Karpas-422 (cell line): ENCODE measurements at regions not wholly inside any gene's neighbourhood (a gene's known extent, or its start where the extent isn't known, plus 50 kb on each side); places are given as distances from the start of the nearest gene placed in this dataset.

Experiments
- DNase-seq: peaks from one replicate; pipeline ENCODE4 v3.0.0-alpha.2; 2015
- H2AFZ ChIP-seq: fragments of 200-600 bp; sonication (generic); 2 replicates; pipeline ENCODE4 v1.6.1; 2014; ENCODE audit warnings: antibody characterized with exemption, low read length, mixed read lengths
- H3K27ac ChIP-seq: fragments of 200-600 bp; sonication (generic); 2 replicates; pipeline ENCODE4 v1.5.1; 2014; ENCODE audit warnings: mild to moderate bottlenecking, low read length, moderate library complexity
- H3K27me3 ChIP-seq: fragments of 200-600 bp; sonication (generic); 2 replicates; pipeline ENCODE4 v1.6.1; 2014; ENCODE audit warnings: low read length, mixed read lengths
- H3K36me3 ChIP-seq: fragments of 200-600 bp; sonication (generic); 2 replicates; pipeline ENCODE4 v1.6.1; 2014; ENCODE audit warnings: low read length, mixed read lengths; ENCODE audit not compliant: insufficient read depth
- H3K4me1 ChIP-seq: fragments of 200-600 bp; sonication (generic); 2 replicates; pipeline ENCODE4 v1.6.1; 2014; ENCODE audit warnings: mild to moderate bottlenecking, low read length, mixed read lengths
- H3K4me2 ChIP-seq: fragments of 200-600 bp; sonication (generic); 2 replicates; pipeline ENCODE4 v1.6.1; 2014; ENCODE audit warnings: low read length, low read depth, mild to moderate bottlenecking; ENCODE audit not compliant: poor library complexity, severe bottlenecking
- H3K4me3 ChIP-seq: fragments of 200-600 bp; sonication (generic); 2 replicates; pipeline ENCODE4 v1.5.1; 2014; ENCODE audit warnings: mild to moderate bottlenecking, antibody characterized with exemption, low read length, mixed read lengths
- H3K79me2 ChIP-seq: fragments of 200-600 bp; sonication (generic); 2 replicates; pipeline ENCODE4 v1.6.1; 2014; ENCODE audit warnings: mild to moderate bottlenecking, low read length, mixed read lengths
- H3K9ac ChIP-seq: fragments of 200-600 bp; sonication (generic); 2 replicates; pipeline ENCODE4 v1.6.0; 2014; ENCODE audit warnings: low read length
- H3K9me2 ChIP-seq: fragments of 200-600 bp; sonication (generic), shearing (Covaris generic); replicated peaks from 2 replicates; pipeline ENCODE4 v1.6.0; 2014; ENCODE audit warnings: mild to moderate bottlenecking, low read length, moderate library complexity; ENCODE audit not compliant: insufficient read depth
- H3K9me3 ChIP-seq: fragments of 300-700, 200-600 bp; sonication (generic); 2 replicates; pipeline ENCODE4 v1.6.1; 2014; ENCODE audit warnings: low read length, mixed read lengths
- H4K20me1 ChIP-seq: fragments of 200-600 bp; sonication (generic); 2 replicates; pipeline ENCODE4 v1.6.1; 2014; ENCODE audit warnings: mild to moderate bottlenecking, antibody characterized with exemption, low read length, low read depth; ENCODE audit not compliant: insufficient read depth

DNA sequence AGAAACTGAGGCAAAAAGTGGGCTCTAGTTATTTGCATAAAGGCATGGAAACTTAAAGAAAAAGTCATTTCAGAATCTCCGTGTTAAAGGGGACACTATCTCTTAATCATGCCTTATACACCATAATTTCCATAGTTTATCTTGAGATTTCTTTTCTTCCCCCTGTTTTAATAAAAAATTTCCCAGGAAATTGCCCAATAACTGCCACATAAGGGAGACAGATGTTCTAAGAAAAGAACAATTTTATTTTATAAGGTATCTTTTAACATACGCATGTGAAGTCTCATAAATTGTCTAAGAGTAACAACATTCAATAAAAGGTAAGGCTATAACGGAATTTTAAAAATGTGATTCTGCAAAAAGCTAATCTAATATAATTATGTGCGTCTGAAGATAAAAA, 371.3 kb downstream of the IRS2 start:
- H4K20me1 ChIP-seq, result no peaks in the 10 kb centered on the region
- H3K4me3 ChIP-seq, result no peak overlapping the region
- H3K9ac ChIP-seq, result no peak overlapping the region
- DNase-seq, result no peak
- H3K79me2 ChIP-seq, result no peaks in the 10 kb centered on the region
- no peak overlapping the region for H3K27ac ChIP-seq
- no peaks in the 10 kb centered on the region for H3K9me3 ChIP-seq
- no peak overlapping the region for H2AFZ ChIP-seq
- H3K9me2 ChIP-seq, result no peaks in the 10 kb centered on the region
- no peaks in the 10 kb centered on the region for H3K36me3 ChIP-seq
- no peaks in the 10 kb centered on the region for H3K4me1 ChIP-seq
- H3K27me3 ChIP-seq, result no peaks in the 10 kb centered on the region
- no peak overlapping the region for H3K4me2 ChIP-seq

DNA sequence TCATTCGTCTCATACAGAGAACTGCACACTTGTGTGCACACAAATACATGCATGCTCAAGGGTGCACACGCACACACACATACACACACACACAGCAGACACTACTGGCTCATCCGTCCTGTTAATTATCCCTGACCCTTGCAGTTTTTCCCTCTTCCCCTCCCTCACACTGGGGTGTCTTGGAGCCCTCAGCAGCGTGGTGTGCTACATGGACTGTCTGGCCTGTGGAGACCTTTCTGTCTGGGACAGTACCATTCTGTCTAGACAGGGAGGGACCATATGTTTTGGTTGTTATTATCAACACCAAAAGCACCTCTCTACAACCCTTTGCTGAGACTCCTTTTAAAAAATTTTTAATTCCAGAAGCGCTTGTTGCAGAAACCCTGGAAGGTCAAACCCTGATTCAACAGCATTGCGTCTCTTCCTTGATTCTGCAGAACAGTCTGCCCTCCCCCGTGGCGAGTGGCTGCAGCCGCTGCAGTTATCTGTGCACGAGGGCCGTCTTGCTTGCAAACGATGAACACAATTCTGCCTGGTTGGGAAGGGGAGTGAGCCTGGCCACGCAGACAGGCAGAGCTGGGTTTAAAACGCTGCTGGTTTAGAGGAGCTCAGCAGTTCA, 374.0 kb downstream of the IRS2 start:
- no peaks in the 10 kb centered on the region for H3K9me3 ChIP-seq
- H3K4me1 ChIP-seq, result no peaks in the 10 kb centered on the region
- H3K9ac ChIP-seq, result no peak overlapping the region
- no peak overlapping the region for H2AFZ ChIP-seq
- no peaks in the 10 kb centered on the region for H3K36me3 ChIP-seq
- H3K9me2 ChIP-seq, result no peaks in the 10 kb centered on the region
- H3K4me2 ChIP-seq, result no peak overlapping the region
- H3K4me3 ChIP-seq, result no peak overlapping the region
- no peaks in the 10 kb centered on the region for H3K27me3 ChIP-seq
- no peak overlapping the region for H3K27ac ChIP-seq
- H3K79me2 ChIP-seq, result no peaks in the 10 kb centered on the region
- DNase-seq, result no peak
- H4K20me1 ChIP-seq, result no peaks in the 10 kb centered on the region

DNA sequence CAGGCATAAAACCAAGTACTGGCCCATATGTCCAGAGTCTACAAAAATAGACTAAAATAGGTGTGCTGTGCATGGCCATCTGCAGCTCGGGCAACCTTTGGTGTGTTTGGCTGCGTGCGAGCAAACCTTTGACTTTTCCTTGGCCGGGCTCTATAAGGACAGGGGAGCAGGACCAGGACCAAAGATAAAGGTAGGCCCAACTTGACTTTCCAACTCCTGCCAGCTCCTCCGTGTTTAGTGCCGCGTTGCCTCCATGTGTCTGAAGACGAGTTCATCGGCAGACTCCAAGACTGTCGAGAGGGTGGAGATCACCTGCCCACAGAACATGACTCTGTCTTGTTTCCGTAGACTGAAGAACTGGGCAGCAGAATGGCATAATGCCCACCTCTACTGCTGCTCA, 375.5 kb downstream of the IRS2 start:
- H4K20me1 ChIP-seq, result no peaks in the 10 kb centered on the region
- H3K79me2 ChIP-seq, result no peaks in the 10 kb centered on the region
- H2AFZ ChIP-seq, result no peak overlapping the region
- H3K9me3 ChIP-seq, result no peaks in the 10 kb centered on the region
- no peak overlapping the region for H3K27ac ChIP-seq
- H3K4me1 ChIP-seq, result no peaks in the 10 kb centered on the region
- H3K36me3 ChIP-seq, result no peaks in the 10 kb centered on the region
- no peak for DNase-seq
- no peaks in the 10 kb centered on the region for H3K9me2 ChIP-seq
- no peak overlapping the region for H3K9ac ChIP-seq
- H3K27me3 ChIP-seq, result no peaks in the 10 kb centered on the region
- no peak overlapping the region for H3K4me3 ChIP-seq
- no peak overlapping the region for H3K4me2 ChIP-seq

- Histone ChIP-seq H4K20me1 (no peaks in the 10 kb centered on the region), H3K79me2 (no peaks in the 10 kb centered on the region), H3K9me3 (no peaks in the 10 kb centered on the region)
These were observed 377.6 kb downstream of the IRS2 start for GRCh38 chr13:109408591-109409382.

DNA sequence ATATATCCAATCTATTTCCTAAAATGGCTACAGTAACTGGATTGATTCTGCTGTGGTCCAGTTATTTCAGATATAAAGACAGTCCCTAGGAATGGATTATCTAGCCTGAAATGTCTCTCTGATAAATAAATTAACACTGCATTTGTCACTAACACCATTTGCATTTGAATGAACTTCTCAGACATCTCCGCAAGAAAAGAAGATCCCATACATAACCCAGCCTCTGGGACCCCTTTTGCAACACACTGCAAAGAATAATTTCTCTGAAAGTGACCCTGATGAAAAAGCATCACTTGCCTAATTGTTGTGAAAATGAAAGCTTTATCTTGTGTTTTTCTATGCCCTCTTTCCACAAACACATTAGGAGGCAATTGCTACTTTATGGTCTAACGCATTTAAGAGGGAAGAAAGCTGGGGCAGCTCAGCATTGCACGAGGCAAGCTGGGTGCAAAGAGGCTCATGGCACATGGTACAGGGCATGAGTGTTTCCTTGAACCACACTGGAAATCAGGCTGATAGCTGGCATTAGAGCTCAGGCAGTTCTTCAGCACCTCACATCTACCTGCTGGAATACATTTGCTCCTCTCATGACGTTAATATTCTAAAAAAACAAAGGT, 379.9 kb downstream of the IRS2 start:
- Histone ChIP-seq H2AFZ (no peak overlapping the region), H3K9me3 (no peaks in the 10 kb centered on the region), H3K4me1 (no peaks in the 10 kb centered on the region), H3K9ac (no peak overlapping the region), H3K79me2 (no peaks in the 10 kb centered on the region), H3K9me2 (no peaks in the 10 kb centered on the region), H3K27ac (no peak overlapping the region), H4K20me1 (no peaks in the 10 kb centered on the region), H3K27me3 (no peaks in the 10 kb centered on the region), H3K4me2 (no peak overlapping the region), H3K36me3 (no peaks in the 10 kb centered on the region), H3K4me3 (no peak overlapping the region)
- DNase-seq, result no peak

More at GRCh38 chr13:109408591-109409382, 377.6 kb downstream of the IRS2 start:
- Histone ChIP-seq H3K36me3 (no peaks in the 10 kb centered on the region), H3K27ac (no peak overlapping the region), H3K27me3 (no peaks in the 10 kb centered on the region), H2AFZ (no peak overlapping the region), H3K4me1 (no peaks in the 10 kb centered on the region), H3K4me3 (no peak overlapping the region), H3K4me2 (no peak overlapping the region), H3K9me2 (no peaks in the 10 kb centered on the region), H3K9ac (no peak overlapping the region)
- DNase-seq, result no peak

- no peaks in the 10 kb centered on the region for H4K20me1 ChIP-seq
- no peak overlapping the region for H3K27ac ChIP-seq
- no peak overlapping the region for H2AFZ ChIP-seq
- no peaks in the 10 kb centered on the region for H3K9me3 ChIP-seq
- no peaks in the 10 kb centered on the region for H3K27me3 ChIP-seq
- no peaks in the 10 kb centered on the region for H3K4me1 ChIP-seq
- no peak overlapping the region for H3K4me2 ChIP-seq
- no peak for DNase-seq
- no peak overlapping the region for H3K9ac ChIP-seq
- H3K79me2 ChIP-seq, result no peaks in the 10 kb centered on the region
- no peak overlapping the region for H3K4me3 ChIP-seq
- no peaks in the 10 kb centered on the region for H3K36me3 ChIP-seq
- no peaks in the 10 kb centered on the region for H3K9me2 ChIP-seq
These were observed 383.4 kb downstream of the IRS2 start for GRCh38 chr13:109403012-109403421.

- Histone ChIP-seq H3K79me2 (no peaks in the 10 kb centered on the region), H3K4me2 (no peak overlapping the region)
These were observed 384.5 kb downstream of the IRS2 start for GRCh38 chr13:109401891-109402290.

DNA sequence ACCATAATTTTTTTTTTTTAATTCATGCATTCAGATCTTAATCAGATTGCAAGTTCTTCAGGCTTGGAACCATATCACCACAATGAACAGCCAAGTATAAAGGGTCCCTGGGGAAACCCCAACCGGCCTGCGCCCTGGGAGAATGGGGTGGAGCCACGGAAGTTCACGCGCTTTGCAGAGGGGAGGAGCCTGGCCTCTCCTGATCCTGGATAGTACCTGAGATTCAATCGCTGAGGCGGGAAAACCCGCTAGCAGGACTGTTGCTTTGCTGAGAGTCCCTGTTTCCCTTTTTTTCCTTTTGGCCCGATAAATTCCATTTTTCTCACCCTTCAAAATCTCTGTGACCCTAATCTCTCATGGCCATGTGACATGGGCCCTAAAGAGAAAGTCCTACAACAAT, 385.1 kb downstream of the IRS2 start:
- Histone ChIP-seq H3K36me3 (no peaks in the 10 kb centered on the region), H3K9me3 (no peaks in the 10 kb centered on the region), H3K9me2 (no peaks in the 10 kb centered on the region), H3K4me1 (no peaks in the 10 kb centered on the region), H3K4me3 (no peak overlapping the region), H3K27me3 (no peaks in the 10 kb centered on the region), H3K9ac (no peak overlapping the region), H3K79me2 (no peaks in the 10 kb centered on the region), H3K27ac (no peak overlapping the region), H2AFZ (no peak overlapping the region), H4K20me1 (no peaks in the 10 kb centered on the region), H3K4me2 (no peak overlapping the region)
- DNase-seq, result no peak

More at GRCh38 chr13:109401891-109402290, 384.5 kb downstream of the IRS2 start:
- no peaks in the 10 kb centered on the region for H3K9me3 ChIP-seq
- H3K27ac ChIP-seq, result no peak overlapping the region
- H3K9ac ChIP-seq, result no peak overlapping the region
- H4K20me1 ChIP-seq, result no peaks in the 10 kb centered on the region
- H3K9me2 ChIP-seq, result no peaks in the 10 kb centered on the region
- no peak for DNase-seq
- H3K4me1 ChIP-seq, result no peaks in the 10 kb centered on the region
- no peaks in the 10 kb centered on the region for H3K36me3 ChIP-seq
- no peaks in the 10 kb centered on the region for H3K27me3 ChIP-seq
- no peak overlapping the region for H3K4me3 ChIP-seq
- H2AFZ ChIP-seq, result no peak overlapping the region
